Heart left ventricle (tissue), 16 donors: ENCODE measurements at regions not wholly inside any gene's neighbourhood (a gene's known extent, or its start where the extent isn't known, plus 50 kb on each side); places are given as distances from the start of the nearest gene placed in this dataset.
"Not testable (repeated sequence)": the region's sequence is repeated elsewhere in the genome, so short reads cannot be mapped to it uniquely, and the experiment has no call there.

ENCODE experiments used
- ATAC-seq, 4 donors: fragments of 200-7000 bp; cut with Tn5 transposase; one replicate each; pipeline ENCODE4 v1.9.1; 2020 to 2022; ENCODE audit warnings: moderate library complexity in 4 of 4, mild to moderate bottlenecking in 3 of 4, moderate number of reproducible peaks in 1 of 4
- DNase-seq, 5 donors: peaks; one replicate each; pipeline ENCODE4 v3.0.0-alpha.2; 2020
- H3K27ac ChIP-seq, 12 donors: fragments of 200-600 bp; sonication (generic) in 4 of 12; one replicate each; pipeline versions ENCODE4 v1.5.0 to v1.8.0; 2016 to 2022; ENCODE audit warnings: mild to moderate bottlenecking in 2 of 12
- H3K27me3 ChIP-seq, 9 donors: fragments of 200-600 bp; sonication (generic) in 2 of 9; one replicate each; pipeline versions ENCODE4 v1.5.1 to v1.8.0; 2016 to 2022; ENCODE audit warnings: mild to moderate bottlenecking in 3 of 9
- H3K36me3 ChIP-seq, 9 donors: fragments of 200-600 bp; sonication (generic) in 2 of 9; one replicate each; pipeline versions ENCODE4 v1.5.0 to v1.8.0; 2018 to 2022; ENCODE audit warnings: mild to moderate bottlenecking in 2 of 9
- H3K4me1 ChIP-seq, 12 donors: fragments of 200-600 bp; sonication (generic) in 4 of 12; one replicate each; pipeline versions ENCODE4 v1.5.0 to v1.8.0; 2016 to 2022; ENCODE audit warnings: mild to moderate bottlenecking in 3 of 12
- H3K4me3 ChIP-seq, 12 donors: fragments of 200-600 bp; sonication (generic) in 4 of 12; one replicate each; pipeline versions ENCODE4 v1.5.0 to v1.8.0; 2017 to 2022; ENCODE audit warnings: mild to moderate bottlenecking in 9 of 12, moderate library complexity in 4 of 12
- H3K9me3 ChIP-seq, 12 donors: fragments of 200-600 bp; sonication (generic) in 4 of 12; one replicate each; pipeline versions ENCODE4 v1.5.0 to v1.8.0; 2016 to 2022; ENCODE audit warnings: mild to moderate bottlenecking in 1 of 12
- WGBS, 4 donors: extraction: QIAGEN DNeasy Blood & Tissue Kit in 2 of 4; methylation state at CpG; one replicate each; pipeline versions ENCODE4 v1.1.5 to v1.1.7; 2013 to 2018; 5-methylcytosine and 5-hydroxymethylcytosine counted together
- intact Hi-C, 10 donors: fragments of 100-400 bp; cut with DNase I; formaldehyde crosslinking; loops; one replicate each; pipeline versions ENCODE4 v1.11.1 to v1.14.2; 2022
- donor health status: ischemic (EF 13 %, LVEDD 7.1; RV severe dilation, severe dysfunction).
- donor health status: healthy with polysubstance abuse.
- donor health status: DM: no; HTN: yes; CAD: no.
- donor health status: DM: no; HTN: no; CAD: no.
- donor health status: ischemic (EF 25% LVEDD 6.9; RV normal size, moderate dysfunction).
- donor health status: ischemic (EF 25% LVEDD 5.7; RV mildly dilated, moderate dysfunction).
- donor health status: healthy.
- donor health status: DM: yes; HTN: yes; CAD: no.
- donor health status: ischemic (EF 35%, LVEDD 5.7; RV mildly dilated, moderate dysfunction).
- donor health status: nonischemic (EF 11% LVEDD 7.7; RV severe dilation, severe dysfunction).
- donor health status: DM: yes; HTN: yes; CAD: no.
- donor health status: PGD.
- donor health status: ischemic (EF 29% LVEDD 5.4; RV normal size, mild dysfunction).
- donor health status: nonischemic (EF 23%, LVEDD 6.1; RV moderate dilation, normal function).

- intact Hi-C loops, H3K9me3 ChIP-seq, H3K27me3 ChIP-seq, H3K4me3 ChIP-seq, DNase-seq, H3K4me1 ChIP-seq, ATAC-seq, H3K36me3 ChIP-seq, H3K27ac ChIP-seq: not testable (repeated sequence)
- no CpG with 5 or more reads among the region's 2 CpGs for WGBS, 4 donors
These were observed 69.8 kb upstream of the NOMO2 start for GRCh38 chr16:18631713-18632112.

GRCh38 chr16:18616993-18617392 is 55.1 kb upstream of the NOMO2 start:
- H3K4me1 ChIP-seq, H3K27me3 ChIP-seq, ATAC-seq, H3K36me3 ChIP-seq, H3K4me3 ChIP-seq, H3K9me3 ChIP-seq, DNase-seq, H3K27ac ChIP-seq, intact Hi-C loops: not testable (repeated sequence)
- WGBS, 4 donors, result 41 to 49% (median 48%) methylated on average over 4 of the region's 4 CpGs

- ATAC-seq, H3K9me3 ChIP-seq, H3K36me3 ChIP-seq, DNase-seq, H3K4me3 ChIP-seq, H3K27me3 ChIP-seq, H3K27ac ChIP-seq, H3K4me1 ChIP-seq, intact Hi-C loops: not testable (repeated sequence)
- 69 to 80% (median 74%) methylated on average over 5 to 6 of the region's 6 CpGs for WGBS, 4 donors
These were observed 54.3 kb upstream of the NOMO2 start for GRCh38 chr16:18616137-18616755.
